ENCODE measurements at regions not wholly inside any gene's neighbourhood (a gene's known extent, or its start where the extent isn't known, plus 50 kb on each side); places are given as distances from the start of the nearest gene placed in this dataset.

DNA sequence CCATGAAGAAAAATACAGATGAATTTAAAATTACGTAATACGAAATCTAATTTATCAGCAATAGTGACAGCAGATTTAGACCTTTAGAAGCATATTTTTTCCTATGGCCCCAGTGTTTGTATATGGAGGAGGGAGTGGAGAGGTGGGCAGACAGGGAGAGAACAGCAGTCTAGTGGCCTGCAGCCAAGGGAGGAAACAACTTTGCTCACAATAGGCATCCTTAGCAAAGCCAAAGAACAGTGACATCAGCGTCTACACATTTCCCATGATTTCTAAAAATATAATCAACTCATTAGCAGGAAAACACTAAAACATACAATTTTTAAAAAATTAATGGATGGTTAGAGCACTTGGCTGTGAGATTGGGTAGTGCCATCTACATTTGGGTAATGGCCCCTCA is 622.6 kb upstream of the ATP2B1 start (continued):
- TF ChIP-seq, protein P1, sequence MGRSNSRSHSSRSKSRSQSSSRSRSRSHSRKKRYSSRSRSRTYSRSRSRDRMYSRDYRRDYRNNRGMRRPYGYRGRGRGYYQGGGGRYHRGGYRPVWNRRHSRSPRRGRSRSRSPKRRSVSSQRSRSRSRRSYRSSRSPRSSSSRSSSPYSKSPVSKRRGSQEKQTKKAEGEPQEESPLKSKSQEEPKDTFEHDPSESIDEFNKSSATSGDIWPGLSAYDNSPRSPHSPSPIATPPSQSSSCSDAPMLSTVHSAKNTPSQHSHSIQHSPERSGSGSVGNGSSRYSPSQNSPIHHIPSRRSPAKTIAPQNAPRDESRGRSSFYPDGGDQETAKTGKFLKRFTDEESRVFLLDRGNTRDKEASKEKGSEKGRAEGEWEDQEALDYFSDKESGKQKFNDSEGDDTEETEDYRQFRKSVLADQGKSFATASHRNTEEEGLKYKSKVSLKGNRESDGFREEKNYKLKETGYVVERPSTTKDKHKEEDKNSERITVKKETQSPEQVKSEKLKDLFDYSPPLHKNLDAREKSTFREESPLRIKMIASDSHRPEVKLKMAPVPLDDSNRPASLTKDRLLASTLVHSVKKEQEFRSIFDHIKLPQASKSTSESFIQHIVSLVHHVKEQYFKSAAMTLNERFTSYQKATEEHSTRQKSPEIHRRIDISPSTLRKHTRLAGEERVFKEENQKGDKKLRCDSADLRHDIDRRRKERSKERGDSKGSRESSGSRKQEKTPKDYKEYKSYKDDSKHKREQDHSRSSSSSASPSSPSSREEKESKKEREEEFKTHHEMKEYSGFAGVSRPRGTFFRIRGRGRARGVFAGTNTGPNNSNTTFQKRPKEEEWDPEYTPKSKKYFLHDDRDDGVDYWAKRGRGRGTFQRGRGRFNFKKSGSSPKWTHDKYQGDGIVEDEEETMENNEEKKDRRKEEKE (IDR thresholded peaks at IDR 0.05) = no peak
- TF ChIP-seq ZNF207 (IDR thresholded peaks at IDR 0.05; ENCODE audit: borderline replicate concordance) (no peak), BCL11A (IDR thresholded peaks at IDR 0.05; ENCODE audit: low read depth, low read length) (no peak), BMI1 (IDR thresholded peaks at IDR 0.05; ENCODE audit: borderline replicate concordance) (no peak), TCF3 (IDR thresholded peaks at IDR 0.05; ENCODE audit: borderline replicate concordance, insufficient read depth, low read depth, low read length) (no peak)
- TF ChIP-seq, protein P2, sequence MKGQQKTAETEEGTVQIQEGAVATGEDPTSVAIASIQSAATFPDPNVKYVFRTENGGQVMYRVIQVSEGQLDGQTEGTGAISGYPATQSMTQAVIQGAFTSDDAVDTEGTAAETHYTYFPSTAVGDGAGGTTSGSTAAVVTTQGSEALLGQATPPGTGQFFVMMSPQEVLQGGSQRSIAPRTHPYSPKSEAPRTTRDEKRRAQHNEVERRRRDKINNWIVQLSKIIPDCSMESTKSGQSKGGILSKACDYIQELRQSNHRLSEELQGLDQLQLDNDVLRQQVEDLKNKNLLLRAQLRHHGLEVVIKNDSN (IDR thresholded peaks at IDR 0.05; ENCODE audit: borderline replicate concordance, extremely low read length, insufficient read depth, low read depth, low read length) = no peak
- TF ChIP-seq, protein P3, sequence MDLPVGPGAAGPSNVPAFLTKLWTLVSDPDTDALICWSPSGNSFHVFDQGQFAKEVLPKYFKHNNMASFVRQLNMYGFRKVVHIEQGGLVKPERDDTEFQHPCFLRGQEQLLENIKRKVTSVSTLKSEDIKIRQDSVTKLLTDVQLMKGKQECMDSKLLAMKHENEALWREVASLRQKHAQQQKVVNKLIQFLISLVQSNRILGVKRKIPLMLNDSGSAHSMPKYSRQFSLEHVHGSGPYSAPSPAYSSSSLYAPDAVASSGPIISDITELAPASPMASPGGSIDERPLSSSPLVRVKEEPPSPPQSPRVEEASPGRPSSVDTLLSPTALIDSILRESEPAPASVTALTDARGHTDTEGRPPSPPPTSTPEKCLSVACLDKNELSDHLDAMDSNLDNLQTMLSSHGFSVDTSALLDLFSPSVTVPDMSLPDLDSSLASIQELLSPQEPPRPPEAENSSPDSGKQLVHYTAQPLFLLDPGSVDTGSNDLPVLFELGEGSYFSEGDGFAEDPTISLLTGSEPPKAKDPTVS (IDR thresholded peaks at IDR 0.05; ENCODE audit: low read depth, low read length) = no peak
- TF ChIP-seq, protein P4, sequence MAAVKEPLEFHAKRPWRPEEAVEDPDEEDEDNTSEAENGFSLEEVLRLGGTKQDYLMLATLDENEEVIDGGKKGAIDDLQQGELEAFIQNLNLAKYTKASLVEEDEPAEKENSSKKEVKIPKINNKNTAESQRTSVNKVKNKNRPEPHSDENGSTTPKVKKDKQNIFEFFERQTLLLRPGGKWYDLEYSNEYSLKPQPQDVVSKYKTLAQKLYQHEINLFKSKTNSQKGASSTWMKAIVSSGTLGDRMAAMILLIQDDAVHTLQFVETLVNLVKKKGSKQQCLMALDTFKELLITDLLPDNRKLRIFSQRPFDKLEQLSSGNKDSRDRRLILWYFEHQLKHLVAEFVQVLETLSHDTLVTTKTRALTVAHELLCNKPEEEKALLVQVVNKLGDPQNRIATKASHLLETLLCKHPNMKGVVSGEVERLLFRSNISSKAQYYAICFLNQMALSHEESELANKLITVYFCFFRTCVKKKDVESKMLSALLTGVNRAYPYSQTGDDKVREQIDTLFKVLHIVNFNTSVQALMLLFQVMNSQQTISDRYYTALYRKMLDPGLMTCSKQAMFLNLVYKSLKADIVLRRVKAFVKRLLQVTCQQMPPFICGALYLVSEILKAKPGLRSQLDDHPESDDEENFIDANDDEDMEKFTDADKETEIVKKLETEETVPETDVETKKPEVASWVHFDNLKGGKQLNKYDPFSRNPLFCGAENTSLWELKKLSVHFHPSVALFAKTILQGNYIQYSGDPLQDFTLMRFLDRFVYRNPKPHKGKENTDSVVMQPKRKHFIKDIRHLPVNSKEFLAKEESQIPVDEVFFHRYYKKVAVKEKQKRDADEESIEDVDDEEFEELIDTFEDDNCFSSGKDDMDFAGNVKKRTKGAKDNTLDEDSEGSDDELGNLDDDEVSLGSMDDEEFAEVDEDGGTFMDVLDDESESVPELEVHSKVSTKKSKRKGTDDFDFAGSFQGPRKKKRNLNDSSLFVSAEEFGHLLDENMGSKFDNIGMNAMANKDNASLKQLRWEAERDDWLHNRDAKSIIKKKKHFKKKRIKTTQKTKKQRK (IDR thresholded peaks at IDR 0.05; ENCODE audit: low read depth, low read length) = no peak

Data from GM12878 (cell line).